ENCODE measurements at regions not wholly inside any gene's neighbourhood (a gene's known extent, or its start where the extent isn't known, plus 50 kb on each side); places are given as distances from the start of the nearest gene placed in this dataset.

DNA sequence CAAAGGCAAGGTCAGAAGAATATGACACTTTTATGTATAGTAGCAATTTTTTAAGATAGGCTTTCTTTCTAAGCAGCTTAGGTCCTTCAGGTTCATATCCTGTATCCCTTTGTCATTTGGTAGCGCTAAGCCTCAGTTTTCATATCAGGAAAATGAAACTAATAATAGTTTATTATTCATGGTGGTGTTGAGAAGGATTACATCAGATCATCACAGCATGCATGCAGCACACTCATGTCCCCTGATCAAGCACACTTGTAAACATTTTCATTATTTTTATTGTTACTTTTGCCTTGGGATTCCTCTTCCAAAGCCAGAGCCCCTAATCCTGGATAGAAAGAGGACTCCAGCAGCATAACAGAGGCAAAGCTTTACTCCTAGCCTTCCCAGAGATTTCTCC, 70.2 kb upstream of the ADGRF1 start:
- POLR2A ChIA-PET: no interaction called here
- intact Hi-C loops (cut with micrococcal nuclease): no loop called here
- DNase-seq (no peak), ATAC-seq (ENCODE audit: low read depth) (no peak)
- CTCF ChIA-PET: no interaction called here
- no peaks in the 10 kb centered on the region for H3K36me3 ChIP-seq (replicated peaks in 1 of 2; ENCODE audit: control extremely low read depth in 1 of 2, control insufficient read depth in 1 of 2, extremely low read depth in 1 of 2, insufficient read depth in 2 of 2, low read length in 1 of 2)
- peaks cover 12% of the 10 kb centered on the region for H3K27me3 Mint-ChIP-seq
- H3K4me1 ChIP-seq (ENCODE audit: control insufficient read depth in 2 of 2, insufficient read depth in 2 of 2, low read length in 2 of 2): no peaks in the 10 kb centered on the region
- no peaks in the 10 kb centered on the region for H3K27me3 ChIP-seq (replicated peaks in 1 of 4; ENCODE audit: control extremely low read depth in 1 of 4, control insufficient read depth in 3 of 4, insufficient read depth in 4 of 4, low read length in 3 of 4)
- H3K9me3 ChIP-seq (ENCODE audit: control extremely low read depth in 1 of 3, control insufficient read depth in 2 of 3, insufficient read depth in 1 of 3, low read length in 2 of 3): no peaks in the 10 kb centered on the region
- no peak for TF ChIP-seq CTCF (IDR thresholded peaks at IDR 0.05)
- no peak for TF ChIP-seq EZH2 (IDR thresholded peaks at IDR 0.05; ENCODE audit: borderline replicate concordance, insufficient read depth, low read depth, low read length, poor library complexity, severe bottlenecking)
- H3K27ac ChIP-seq (ENCODE audit: low read length in 2 of 2): no peak overlapping the region
- no CpG with 5 or more reads among the region's 1 CpG for WGBS (ENCODE audit: insufficient coverage)
- no peaks in the 10 kb centered on the region for H4K20me1 ChIP-seq (ENCODE audit: control insufficient read depth, insufficient read depth, low read length, poor library complexity, severe bottlenecking)
- H3K9ac ChIP-seq (ENCODE audit: low read length): no peak overlapping the region
- H2AFZ ChIP-seq (ENCODE audit: insufficient read depth, low read depth, low read length, poor library complexity, severe bottlenecking): no peak overlapping the region
- H3K4me3 Mint-ChIP-seq: no peak overlapping the region
- no peaks in the 10 kb centered on the region for H3K9me3 Mint-ChIP-seq (ENCODE audit: insufficient read depth)
- H3K79me2 ChIP-seq (ENCODE audit: control insufficient read depth, insufficient read depth, low read length): no peaks in the 10 kb centered on the region
- H3K4me2 ChIP-seq (replicated peaks; ENCODE audit: low read depth, low read length, poor library complexity, severe bottlenecking): no peak overlapping the region
- H3K27ac Mint-ChIP-seq: no peak overlapping the region
- no peak overlapping the region for H3K4me3 ChIP-seq (ENCODE audit: control extremely low read depth in 1 of 5, extremely low read depth in 1 of 5, insufficient read depth in 1 of 5, low read depth in 2 of 5, low read length in 4 of 5)
- no peaks in the 10 kb centered on the region for H3K4me1 Mint-ChIP-seq

- intact Hi-C loops (cut with micrococcal nuclease): no loop called here
- H3K36me3 ChIP-seq (replicated peaks in 1 of 2; ENCODE audit: control extremely low read depth in 1 of 2, control insufficient read depth in 1 of 2, extremely low read depth in 1 of 2, insufficient read depth in 2 of 2, low read length in 1 of 2): no peaks in the 10 kb centered on the region
- DNase-seq: no peak
- no peaks in the 10 kb centered on the region for H3K9me3 Mint-ChIP-seq (ENCODE audit: insufficient read depth)
- H3K27ac ChIP-seq (ENCODE audit: low read length in 2 of 2): no peak overlapping the region
- H3K4me1 Mint-ChIP-seq: no peaks in the 10 kb centered on the region
- H3K27me3 Mint-ChIP-seq: peaks cover 8% of the 10 kb centered on the region
- H3K27me3 ChIP-seq (replicated peaks in 1 of 4; ENCODE audit: control extremely low read depth in 1 of 4, control insufficient read depth in 3 of 4, insufficient read depth in 4 of 4, low read length in 3 of 4): no peaks in the 10 kb centered on the region
- no peaks in the 10 kb centered on the region for H3K9me3 ChIP-seq (ENCODE audit: control extremely low read depth in 1 of 3, control insufficient read depth in 2 of 3, insufficient read depth in 1 of 3, low read length in 2 of 3)
- ATAC-seq (ENCODE audit: low read depth): no peak
- no peak overlapping the region for H3K27ac Mint-ChIP-seq
- H4K20me1 ChIP-seq (ENCODE audit: control insufficient read depth, insufficient read depth, low read length, poor library complexity, severe bottlenecking): no peaks in the 10 kb centered on the region
- H3K79me2 ChIP-seq (ENCODE audit: control insufficient read depth, insufficient read depth, low read length): no peaks in the 10 kb centered on the region
- H3K9ac ChIP-seq (ENCODE audit: low read length): no peak overlapping the region
- no CpG with 5 or more reads among the region's 1 CpG for WGBS (ENCODE audit: insufficient coverage)
- H3K4me2 ChIP-seq (replicated peaks; ENCODE audit: low read depth, low read length, poor library complexity, severe bottlenecking): no peak overlapping the region
- H3K4me3 ChIP-seq (ENCODE audit: control extremely low read depth in 1 of 5, extremely low read depth in 1 of 5, insufficient read depth in 1 of 5, low read depth in 2 of 5, low read length in 4 of 5): no peak overlapping the region
- POLR2A ChIA-PET: no interaction called here
- CTCF ChIA-PET: no interaction called here
- H3K4me3 Mint-ChIP-seq: no peak overlapping the region
- H3K4me1 ChIP-seq (ENCODE audit: control insufficient read depth in 2 of 2, insufficient read depth in 2 of 2, low read length in 2 of 2): no peaks in the 10 kb centered on the region
- TF ChIP-seq EZH2 (IDR thresholded peaks at IDR 0.05; ENCODE audit: borderline replicate concordance, insufficient read depth, low read depth, low read length, poor library complexity, severe bottlenecking): no peak
- no peak for TF ChIP-seq CTCF (IDR thresholded peaks at IDR 0.05)
- no peak overlapping the region for H2AFZ ChIP-seq (ENCODE audit: insufficient read depth, low read depth, low read length, poor library complexity, severe bottlenecking)
These were observed 69.6 kb upstream of the ADGRF1 start for GRCh38 chr6:47111685-47112084.

Data from B cell (primary cell).